GM12892 (cell line): ENCODE measurements at regions not wholly inside any gene's neighbourhood (a gene's known extent, or its start where the extent isn't known, plus 50 kb on each side); places are given as distances from the start of the nearest gene placed in this dataset.

Source experiments
- DNase-seq: peaks from one replicate; pipeline ENCODE4 v3.0.0; 2011; ENCODE audit not compliant: insufficient read length
- FAIRE-seq: peaks from 2 replicates; lab custom pipeline; 2011; peaks lifted over from hg19 to GRCh38; lab: Jason Lieb, UNC
- POLR2A ChIP-seq: IDR thresholded peaks from 2 replicates; pipeline ENCODE4 v1.6.1; 2011; ENCODE audit warnings: low read depth, low read length, control low read depth
- POLR2AphosphoS5 ChIP-seq: IDR thresholded peaks from 2 replicates; pipeline ENCODE4 v1.6.1; 2011; ENCODE audit warnings: low read depth, low read length, control low read depth
- TAF1 ChIP-seq: IDR thresholded peaks from 2 replicates; pipeline ENCODE4 v1.6.1; 2011; ENCODE audit warnings: low read depth, mild to moderate bottlenecking, control low read depth, low read length, borderline replicate concordance

- no peak for FAIRE-seq
- DNase-seq: no peak
- TF ChIP-seq POLR2AphosphoS5 (no peak), TAF1 (no peak), POLR2A (no peak)
Observed at GRCh38 chr3:101104321-101104720, 111.1 kb upstream of the ABI3BP start.

- DNase-seq (no peak), FAIRE-seq (no peak)
- TF ChIP-seq TAF1 (no peak), POLR2A (no peak), POLR2AphosphoS5 (no peak)
Observed at GRCh38 chr3:101102678-101103296, 109.6 kb upstream of the ABI3BP start.

- TF ChIP-seq POLR2AphosphoS5 (no peak), POLR2A (no peak), TAF1 (no peak)
- no peak for FAIRE-seq
- DNase-seq: no peak
Observed at GRCh38 chr3:101100361-101101009, 107.3 kb upstream of the ABI3BP start.

- DNase-seq: no peak
- TF ChIP-seq TAF1 (no peak), POLR2A (no peak), POLR2AphosphoS5 (no peak)
- no peak for FAIRE-seq
Observed at GRCh38 chr3:101099791-101100190, 106.6 kb upstream of the ABI3BP start.

DNA sequence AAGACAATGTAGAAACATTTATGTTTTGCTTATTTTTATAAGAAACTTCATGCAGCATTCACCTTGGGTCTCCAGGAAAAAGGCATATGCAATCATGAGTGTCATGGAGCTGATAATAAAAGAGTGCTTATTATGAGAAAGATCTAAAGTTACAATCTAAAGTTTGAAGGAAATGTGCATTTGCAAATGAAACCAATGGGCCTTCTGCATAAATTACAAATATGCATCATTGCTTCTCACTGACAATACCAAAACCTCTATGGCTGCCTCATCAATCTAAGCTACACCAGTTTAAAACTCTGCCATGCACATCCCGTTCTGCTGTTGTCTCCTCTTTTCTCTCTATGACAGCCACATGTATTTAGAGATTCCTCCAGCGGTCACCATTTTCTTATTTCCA lies 103.2 kb upstream of the ABI3BP start:
- FAIRE-seq (no peak), DNase-seq (no peak)
- no peak for TF ChIP-seq POLR2A
- TF ChIP-seq POLR2AphosphoS5: no peak
- TF ChIP-seq TAF1: no peak

GRCh38 chr3:101095693-101096430 lies 102.6 kb upstream of the ABI3BP start:
- TF ChIP-seq POLR2A (no peak), POLR2AphosphoS5 (no peak), TAF1 (no peak)
- no peak for FAIRE-seq
- DNase-seq: no peak

DNA sequence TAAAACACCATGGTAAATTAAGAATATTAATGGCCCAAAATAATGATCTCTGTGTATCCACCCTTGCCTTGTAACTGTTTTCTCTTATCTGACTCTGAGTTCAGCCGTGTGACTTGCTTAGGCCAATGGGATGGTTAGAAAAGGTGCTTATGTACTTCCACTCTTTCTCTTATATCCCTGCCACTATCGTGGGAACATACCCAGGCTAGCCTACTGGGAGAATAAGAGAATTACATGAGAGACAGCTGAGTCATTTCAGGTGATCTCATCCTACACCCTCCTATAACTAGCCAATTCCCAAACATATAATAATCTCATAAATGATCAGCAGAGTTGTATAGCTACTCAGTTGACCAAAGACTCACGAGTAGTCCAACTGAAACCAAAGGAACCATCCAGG lies 98.3 kb upstream of the ABI3BP start:
- DNase-seq (no peak), FAIRE-seq (no peak)
- TF ChIP-seq POLR2AphosphoS5: no peak
- no peak for TF ChIP-seq POLR2A
- no peak for TF ChIP-seq TAF1

GRCh38 chr3:101085752-101086151 lies 92.5 kb upstream of the ABI3BP start:
- no peak for TF ChIP-seq POLR2AphosphoS5
- TF ChIP-seq POLR2A: no peak
- no peak for TF ChIP-seq TAF1
- FAIRE-seq (no peak), DNase-seq (no peak)

DNA sequence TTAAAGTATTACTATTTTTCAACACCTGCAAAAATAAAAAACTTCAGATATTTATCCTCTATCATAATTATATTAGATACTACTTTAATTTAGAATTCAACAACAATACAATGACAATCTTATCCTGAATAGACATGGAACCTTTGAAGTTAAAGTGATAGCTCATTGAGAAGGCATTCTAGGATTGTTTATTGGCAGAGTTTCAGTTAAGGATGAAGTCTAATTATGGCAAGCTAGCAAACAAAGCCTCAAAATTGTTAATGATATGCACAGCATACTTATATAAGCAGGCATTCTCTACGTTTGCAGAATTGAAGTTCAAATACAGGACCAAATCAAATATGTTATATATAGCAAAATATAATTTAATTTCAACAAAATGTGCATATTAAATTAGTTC lies 91.2 kb upstream of the ABI3BP start:
- TF ChIP-seq POLR2A (no peak), POLR2AphosphoS5 (no peak), TAF1 (no peak)

DNA sequence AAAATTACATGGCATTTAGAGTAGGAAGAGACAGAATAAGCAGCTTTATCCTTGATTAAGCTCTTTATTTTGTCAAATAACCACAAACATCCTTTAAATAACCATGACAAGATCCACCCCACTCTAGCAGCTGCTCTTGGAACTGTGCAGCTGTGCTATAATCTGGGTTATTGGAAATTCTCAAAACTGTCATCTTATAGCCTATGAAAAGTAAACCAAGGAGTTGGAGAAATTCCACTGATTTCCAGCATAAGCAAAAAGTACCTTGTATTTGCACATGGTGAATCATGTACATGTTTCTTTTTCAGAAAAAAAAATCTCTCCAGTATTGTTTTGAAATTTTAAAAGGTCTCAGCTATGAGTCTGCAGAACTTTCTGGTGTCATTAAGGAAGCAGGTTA lies 88.8 kb upstream of the ABI3BP start:
- TF ChIP-seq POLR2AphosphoS5 (no peak), TAF1 (no peak), POLR2A (no peak)
- FAIRE-seq (no peak), DNase-seq (no peak)

More for the DNA sequence above, 91.2 kb upstream of the ABI3BP start:
- FAIRE-seq: no peak
- DNase-seq: no peak

DNA sequence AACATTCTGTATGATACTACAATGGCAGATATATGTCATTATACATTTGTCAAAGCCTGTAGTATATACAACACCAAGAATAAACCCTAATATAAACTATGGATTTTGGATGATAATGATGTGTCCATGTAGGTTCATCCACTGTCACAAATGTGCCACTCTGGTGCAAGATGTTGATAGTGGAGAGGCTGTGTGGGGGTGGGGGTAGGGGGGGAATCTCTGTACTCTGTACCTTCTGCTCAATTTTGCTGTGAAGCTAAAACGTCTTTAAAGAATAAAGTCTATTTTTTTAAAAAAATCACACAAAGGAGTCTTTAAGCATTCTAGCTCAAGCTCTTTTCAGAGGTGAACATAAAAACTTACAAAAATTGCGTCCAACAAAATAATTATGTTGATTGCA lies 88.2 kb upstream of the ABI3BP start:
- DNase-seq: no peak
- no peak for FAIRE-seq
- no peak for TF ChIP-seq TAF1
- no peak for TF ChIP-seq POLR2A
- TF ChIP-seq POLR2AphosphoS5: no peak

DNA sequence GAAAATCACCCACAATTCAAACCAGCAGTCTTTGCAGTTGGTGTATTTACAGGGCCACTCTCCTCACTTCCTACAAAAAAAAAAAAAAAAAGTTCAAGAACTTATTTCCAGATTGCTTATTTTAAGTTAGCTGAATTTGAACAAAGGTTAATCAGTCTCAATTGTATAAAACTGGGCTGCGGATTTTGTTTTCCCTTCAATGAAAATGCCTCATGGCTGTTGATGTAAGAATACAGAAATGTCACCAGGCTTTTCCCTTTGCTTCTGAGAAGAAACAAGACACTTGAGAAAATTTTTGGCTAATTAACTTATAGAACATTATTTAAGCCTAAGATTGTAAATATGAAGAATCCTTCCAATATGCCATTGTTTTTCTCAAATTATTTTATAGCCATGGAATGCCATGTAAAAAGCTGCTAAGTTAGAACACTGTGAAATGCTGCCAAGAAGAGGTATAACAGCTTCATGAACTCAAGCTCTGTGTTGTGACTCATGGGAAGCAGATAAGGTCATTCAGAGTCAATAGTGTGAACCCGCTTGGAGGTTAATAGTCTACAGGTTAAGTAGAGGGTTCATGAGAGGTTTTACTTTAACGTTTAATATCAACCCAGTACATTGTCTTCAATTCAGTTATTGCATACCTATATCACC lies 84.3 kb upstream of the ABI3BP start:
- DNase-seq (no peak), FAIRE-seq (no peak)
- no peak for TF ChIP-seq POLR2AphosphoS5
- TF ChIP-seq POLR2A: no peak
- TF ChIP-seq TAF1: no peak
